Activated naive CD4-positive, alpha-beta T cell treated with Interleukin-2 at 50 U/mL for 16 hours (primary cell): ENCODE measurements at regions not wholly inside any gene's neighbourhood (a gene's known extent, or its start where the extent isn't known, plus 50 kb on each side); places are given as distances from the start of the nearest gene placed in this dataset.
"Not testable (repeated sequence)": the region's sequence is repeated elsewhere in the genome, so short reads cannot be mapped to it uniquely, and the experiment has no call there.

Source experiments
- DNase-seq: peaks from one replicate; pipeline ENCODE4 v3.0.0-alpha.2; 2020

DNA sequence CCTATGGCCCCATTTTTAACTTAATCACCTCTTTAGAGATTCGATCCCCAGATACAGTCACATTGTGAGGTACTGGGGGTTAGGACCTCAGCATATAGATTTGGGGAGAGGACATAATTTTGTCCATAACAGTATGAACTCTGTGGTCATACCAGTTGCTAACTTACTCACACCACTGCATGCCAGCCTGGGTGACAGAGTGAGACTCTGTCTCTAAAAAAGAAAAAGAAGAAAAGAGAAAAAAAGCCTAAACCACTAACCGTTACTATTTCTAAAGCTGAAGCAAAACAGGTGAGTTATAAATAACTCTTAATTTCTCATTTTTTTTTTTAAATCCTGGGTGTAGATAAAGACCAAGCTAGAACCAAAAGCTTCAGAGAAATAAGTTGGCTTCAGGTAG is 155.1 kb upstream of the AUTS2 start:
- DNase-seq = no peak

DNA sequence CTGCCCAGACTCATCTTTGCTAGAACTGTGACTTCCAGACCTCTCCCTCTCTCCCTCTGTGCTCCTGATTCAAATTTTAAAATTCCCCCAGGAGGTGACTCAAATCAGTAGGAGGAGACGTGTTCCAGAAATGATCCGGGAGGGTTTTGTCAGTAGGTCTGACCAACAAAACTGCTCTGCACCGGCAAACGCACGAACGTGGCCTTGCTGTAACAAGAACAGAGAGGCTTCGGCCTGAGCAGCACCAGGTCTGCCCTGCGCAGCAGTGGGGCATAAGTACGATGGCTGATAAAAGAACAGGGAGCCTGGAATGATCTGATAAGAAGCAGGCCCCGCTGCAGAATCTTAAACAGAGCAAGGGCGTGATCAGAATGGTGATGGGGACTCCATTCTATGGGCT is 152.7 kb upstream of the AUTS2 start:
- no peak for DNase-seq

DNA sequence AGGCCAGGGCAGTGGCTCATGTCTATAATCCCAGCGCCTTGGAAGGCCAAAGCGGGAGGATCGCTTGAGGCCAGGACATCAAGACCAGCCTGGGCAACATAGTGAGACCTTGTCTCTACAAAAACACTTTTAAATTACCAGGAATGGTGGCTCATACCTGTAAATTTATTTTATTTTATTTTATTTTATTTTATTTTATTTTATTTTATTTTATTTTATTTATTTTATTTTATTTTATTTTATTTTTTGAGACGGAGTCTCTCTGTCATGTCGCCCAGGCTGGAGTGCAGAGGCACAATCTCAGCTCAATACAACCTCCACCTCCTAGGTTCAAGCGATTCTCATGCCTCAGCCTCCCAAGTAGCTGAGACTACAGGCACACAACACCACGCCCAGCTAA is 152.1 kb upstream of the AUTS2 start:
- DNase-seq = not testable (repeated sequence)

DNA sequence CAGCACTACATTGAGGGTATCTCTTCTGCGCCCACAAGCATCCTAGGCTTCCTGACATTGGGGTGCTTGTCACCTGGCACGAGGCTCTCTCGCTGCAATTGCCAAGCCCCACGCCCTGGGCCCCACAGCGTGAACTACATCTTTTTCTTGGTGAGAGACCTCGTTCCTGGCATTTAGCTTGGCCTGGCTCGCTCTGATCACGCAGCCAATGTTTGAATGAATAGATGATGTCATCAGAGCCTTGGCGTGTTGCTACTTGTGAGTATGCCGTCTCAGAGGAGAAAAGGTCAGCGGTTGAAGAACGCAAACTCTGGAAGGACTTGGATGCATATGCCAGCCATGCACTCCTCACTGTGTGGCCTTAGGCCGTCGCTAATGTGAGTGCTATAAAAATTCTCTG is 150.2 kb upstream of the AUTS2 start:
- no peak for DNase-seq

DNA sequence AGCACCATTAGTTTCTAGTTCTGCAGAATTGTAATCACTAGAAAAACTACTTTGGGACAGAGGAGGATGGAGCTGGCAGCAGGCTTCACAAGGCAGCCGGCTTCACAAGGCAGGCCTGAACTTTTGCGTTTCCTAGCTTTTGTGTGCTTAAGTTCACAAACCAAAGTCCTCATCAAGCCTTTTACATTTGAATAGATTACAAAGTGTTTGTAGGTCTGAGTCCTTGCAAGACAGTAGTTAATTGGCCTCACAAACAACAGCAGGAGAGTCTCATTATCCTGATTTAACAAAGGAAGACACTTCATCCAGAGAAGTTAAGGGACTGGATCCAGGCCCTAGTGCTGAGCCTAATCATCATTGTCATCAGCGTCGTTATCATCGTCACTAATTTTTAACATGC is 147.8 kb upstream of the AUTS2 start:
- no peak for DNase-seq

DNA sequence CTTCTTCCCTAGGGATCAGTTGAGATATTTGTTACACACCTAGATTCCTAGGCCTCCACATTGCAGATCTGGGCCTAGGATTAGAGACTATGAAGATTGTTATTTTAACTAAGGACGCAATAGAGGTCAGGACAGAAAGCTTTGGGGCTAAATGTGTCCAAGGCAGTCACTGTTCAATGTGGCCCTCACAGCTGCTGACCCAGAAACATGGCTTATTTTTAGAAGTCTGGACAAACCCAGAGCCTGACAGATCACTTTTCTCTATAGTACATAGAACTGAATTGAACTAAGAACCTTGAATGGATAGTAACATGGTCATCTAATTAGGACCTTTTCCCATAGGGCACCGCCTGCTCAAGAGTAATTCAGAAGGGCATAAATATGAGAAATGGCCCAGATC is 146.6 kb upstream of the AUTS2 start:
- DNase-seq = no peak

DNA sequence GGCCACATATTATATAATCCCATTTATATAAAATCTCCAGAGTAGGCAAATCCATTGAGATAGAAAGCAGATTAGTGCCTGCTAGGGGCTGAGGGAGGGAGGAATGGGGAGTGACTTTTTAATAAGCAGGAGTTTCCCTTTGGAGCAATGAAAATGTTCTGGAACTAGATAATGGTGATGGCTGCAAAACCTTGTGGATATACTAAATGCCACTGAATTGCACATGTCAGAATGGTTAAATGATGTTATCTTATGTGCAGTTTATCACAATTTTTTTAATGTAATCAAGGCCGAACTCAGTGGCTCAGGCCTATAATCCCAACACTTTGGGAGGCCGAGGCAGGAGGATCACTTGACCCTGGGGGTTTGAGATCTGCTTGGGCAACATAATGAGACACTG is 145.5 kb upstream of the AUTS2 start:
- no peak for DNase-seq

DNA sequence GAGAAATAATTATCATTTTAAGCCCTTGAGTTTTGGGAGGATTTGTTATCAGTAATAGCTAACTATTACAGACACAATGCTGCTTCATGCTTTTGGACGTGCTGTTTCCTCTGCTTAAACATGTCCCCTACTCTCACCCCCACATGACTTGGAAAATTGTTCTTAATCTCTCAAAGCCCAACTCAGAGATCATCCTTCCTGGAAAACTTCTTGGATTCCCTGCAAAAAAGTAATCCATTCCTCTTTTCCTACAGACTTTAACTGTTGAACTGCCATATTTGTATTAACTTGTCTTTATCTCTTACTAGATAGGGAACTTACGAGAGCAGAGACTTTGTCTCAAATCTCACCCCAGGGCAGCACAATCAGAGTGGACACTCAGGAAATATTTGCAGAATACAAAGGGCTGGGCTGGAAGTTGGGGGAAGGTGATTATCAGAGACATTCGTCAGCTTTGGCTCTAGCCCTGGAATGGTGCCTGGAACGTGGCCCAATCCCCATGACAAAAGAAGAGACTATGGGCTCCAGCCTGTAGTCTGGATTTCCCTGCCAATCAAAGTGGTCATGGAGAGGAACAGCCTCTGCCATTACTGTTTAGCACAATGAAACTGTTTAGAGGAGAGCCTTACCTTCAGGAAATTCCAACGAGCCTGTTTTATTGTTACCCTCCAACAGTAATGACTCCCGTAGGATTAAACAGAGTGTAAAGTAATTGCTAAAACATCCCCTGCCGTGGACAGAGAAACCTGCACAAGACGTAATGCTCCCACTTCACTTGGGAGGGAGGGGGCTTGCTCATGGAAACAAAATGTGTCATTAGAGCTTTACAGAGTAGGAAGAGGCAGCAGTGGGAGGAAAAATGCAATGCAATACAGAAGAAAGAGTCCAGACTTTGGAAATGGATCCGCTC is 140.4 kb upstream of the AUTS2 start:
- no peak for DNase-seq

DNA sequence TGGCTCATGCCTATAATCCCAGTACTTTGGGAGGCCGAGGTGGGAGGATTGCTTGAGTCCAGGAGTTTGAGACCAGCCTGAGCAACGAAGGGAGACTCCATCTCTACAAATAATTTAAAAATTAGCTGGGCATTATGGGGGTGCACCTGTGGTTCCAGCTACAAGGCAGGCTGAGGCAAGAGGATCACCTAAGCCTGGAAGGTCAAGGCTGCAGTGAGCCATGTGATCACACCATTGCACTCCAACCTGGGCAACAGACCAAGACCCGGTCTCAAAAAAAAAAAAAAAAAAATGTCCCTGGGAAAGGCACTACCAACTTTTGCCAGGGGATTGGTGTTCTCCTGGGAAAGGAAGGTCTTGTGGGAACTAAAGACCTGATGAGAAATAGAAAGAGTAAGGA is 134.2 kb upstream of the AUTS2 start:
- DNase-seq = no peak

DNA sequence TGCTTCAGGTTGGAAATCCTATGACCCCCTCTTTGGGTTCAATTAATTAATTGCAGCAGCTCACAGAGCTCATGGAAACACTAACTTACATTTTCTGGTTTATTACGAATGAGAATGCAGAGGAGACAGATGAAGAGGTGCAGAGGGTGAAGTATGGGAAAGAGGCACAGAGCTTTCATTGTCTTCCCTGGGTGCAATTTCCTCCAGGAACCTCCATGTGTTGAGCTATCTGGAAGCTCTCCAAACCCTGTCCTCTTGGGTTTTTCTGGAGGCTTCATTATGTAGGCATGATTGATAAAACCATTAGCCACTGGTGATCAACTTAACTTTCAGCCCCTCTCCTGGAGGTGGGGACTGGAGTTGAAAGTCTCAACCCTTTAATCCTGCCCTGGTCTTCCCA is 133.0 kb upstream of the AUTS2 start:
- no peak for DNase-seq

DNA sequence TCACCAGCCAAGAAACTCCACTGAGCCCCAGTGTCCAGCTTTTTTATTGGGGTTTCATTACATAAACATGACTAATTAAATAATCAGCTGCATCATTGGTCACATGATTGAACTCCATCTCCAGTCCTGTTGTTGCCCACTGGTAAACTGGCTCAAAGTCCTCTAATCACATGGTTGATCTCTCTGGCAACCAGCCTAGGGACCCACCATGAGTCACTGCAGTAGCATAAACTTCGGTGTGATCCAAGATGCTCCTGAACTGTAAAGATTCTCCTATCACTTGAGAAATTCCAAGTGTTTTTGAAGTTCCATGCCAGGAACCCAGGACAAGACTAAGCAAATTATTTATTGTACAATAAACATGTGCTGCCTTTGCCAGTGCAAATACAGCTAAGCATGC is 130.4 kb upstream of the AUTS2 start:
- DNase-seq = no peak

DNA sequence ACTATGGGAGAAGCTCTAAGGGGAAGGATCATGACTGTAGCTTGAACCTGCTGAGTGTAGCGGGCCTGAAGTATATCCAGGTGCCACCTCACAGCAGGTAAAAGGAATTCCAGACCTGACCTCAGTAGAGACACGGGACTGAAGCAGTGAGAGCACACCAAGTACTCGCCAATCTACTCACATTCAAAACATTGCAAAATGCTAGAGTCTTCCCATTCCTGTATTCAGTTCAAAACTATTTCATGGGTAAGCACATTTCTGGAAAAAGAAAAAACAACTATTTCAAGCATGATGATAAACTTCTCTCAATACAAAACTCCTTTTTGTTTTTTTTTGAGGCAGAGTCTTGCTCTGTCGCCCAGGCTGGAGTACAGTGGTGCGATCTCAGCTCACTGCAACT is 121.9 kb upstream of the AUTS2 start:
- DNase-seq = no peak

DNA sequence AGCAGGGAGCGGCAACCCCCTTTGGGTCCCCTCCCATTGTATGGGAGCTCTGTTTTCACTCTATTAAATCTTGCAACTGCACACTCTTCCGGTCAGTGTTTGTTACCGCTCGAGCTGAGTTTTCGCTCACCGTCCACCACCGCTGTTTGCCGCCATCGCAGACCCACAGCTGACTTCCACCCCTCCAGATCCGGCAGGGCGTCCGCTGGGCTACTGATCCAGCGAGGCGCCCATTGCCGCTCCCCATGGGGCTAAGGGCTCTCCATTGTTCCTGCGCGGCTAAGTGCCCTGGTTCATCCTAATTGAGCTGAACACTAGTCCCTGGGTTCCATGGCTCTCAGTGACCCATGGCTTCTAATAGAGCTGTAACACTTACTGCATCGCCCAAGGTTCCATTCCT is 115.6 kb upstream of the AUTS2 start:
- no peak for DNase-seq

DNA sequence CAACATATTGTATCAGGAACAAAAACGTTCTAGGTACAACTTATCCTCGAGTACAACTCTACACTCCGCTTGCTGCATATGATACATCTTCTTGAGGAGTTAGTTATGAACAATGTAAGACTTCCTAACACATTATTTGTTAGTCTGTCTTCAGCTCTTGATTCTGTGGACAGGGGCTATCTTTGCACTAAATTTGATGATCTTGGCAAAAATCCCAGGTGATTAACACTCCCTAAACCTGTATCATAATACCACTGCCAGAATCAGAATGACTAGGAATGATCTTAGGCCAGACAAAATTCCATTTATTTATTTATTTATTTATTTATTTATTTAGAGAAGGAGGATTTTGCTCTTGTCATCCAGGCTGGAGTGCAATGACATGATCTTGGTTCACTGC is 108.7 kb upstream of the AUTS2 start:
- no peak for DNase-seq

DNA sequence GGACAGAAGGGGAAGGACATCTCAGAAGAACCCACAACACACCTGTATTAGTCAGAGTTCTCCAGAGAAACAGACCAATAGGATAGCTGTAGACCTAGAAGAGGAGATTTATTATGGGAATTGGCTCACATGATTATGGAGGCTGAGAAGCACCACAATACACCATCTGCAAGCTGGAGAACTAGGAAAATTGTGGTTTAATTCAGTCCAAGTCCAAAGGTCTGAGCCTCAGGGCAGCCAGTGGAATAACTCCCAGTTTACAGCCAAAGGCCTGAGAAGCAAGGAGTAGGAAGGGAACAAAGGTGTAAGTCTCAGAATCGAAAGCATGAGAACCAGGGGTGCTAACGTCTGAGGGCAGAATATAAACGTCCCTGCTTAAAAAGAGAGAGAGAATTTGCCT is 99.6 kb upstream of the AUTS2 start:
- no peak for DNase-seq

DNA sequence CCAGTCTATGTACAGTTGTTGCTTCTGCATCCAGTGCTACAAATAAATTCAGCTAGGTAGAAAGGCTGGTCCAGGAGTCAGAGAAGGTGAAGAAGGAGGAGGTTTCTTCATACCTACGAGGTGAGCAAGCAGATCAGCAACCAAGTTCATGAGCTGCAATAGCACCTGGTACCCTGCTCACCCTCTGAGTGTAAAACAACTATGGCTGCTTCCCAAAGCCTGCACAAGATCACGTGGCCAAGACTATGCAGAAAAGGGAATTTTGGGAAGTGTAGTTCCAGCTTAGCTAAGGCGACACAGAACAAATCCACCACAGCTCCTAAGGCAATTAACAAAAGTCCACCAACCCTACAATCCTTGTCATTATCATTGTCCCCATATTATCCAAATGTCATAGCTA is 95.9 kb upstream of the AUTS2 start:
- DNase-seq = no peak

DNA sequence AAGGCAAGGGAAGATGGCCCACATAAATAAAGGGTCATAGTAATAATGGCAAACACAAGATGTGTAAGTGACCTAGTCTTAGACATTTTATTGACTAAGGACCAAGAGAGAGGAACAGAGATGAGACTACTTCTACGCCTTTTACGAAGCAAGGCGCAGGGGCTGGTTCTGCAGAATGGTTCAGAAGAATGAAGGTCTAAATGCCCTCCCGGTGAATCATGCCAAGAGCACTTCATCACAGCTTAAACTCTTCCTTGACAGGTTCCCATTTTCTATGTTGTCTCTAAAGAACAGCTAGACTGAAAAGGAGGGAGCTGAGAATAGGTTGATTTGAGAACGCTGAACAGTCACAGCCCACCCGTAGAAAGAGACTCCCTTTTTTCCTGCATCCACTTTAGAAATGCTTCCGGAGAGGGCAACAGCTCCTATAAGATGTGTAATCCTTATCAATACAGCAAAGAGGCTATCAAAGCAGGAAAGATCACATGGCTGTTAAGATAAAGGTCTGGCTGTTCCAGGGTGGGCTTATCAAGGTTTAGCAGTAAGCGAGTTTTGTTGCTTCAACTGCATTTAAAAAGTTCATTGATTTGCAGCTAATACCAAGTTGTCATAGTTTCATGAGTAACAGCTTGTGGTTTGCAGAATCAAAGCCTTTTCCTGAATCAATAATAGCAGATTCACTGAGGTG is 93.4 kb upstream of the AUTS2 start:
- no peak for DNase-seq

DNA sequence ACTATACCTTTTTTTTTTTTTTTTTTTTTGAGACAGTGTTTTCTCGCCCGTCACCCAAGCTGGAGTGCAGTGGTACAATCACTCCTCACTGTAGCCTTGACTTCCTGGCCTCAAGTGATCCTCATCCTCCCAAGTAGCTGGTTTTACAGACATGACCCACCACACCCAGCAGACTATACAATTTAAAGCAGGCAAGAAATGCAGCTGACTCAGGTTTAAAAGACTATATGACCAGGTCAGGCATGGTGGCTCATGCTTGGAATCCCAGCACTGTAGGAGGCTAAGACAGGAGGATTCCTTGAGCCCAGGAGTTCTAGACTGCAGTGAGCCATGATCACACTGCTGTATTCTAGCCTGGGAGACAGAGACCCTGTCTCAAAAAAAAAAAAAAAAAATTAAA is 89.5 kb upstream of the AUTS2 start:
- no peak for DNase-seq

DNA sequence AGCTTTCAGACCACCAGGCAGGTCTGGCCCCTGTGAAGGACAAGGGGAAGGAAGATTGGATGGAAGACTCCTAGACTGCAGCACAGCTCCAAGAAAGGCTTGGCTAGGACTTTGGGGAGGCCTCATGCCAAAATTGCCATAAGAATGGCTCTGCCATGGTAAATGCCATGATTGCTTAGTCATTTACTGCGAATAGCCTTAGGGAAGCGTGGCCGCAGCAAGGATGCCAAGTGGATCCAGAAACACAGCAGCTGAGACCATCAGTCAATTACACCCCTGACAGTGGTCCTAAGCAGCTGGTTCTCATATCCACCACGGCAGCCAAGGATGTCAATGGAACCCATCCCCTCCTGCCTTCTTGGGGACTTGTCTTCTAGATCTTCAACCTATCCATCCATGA is 88.2 kb upstream of the AUTS2 start:
- no peak for DNase-seq

DNA sequence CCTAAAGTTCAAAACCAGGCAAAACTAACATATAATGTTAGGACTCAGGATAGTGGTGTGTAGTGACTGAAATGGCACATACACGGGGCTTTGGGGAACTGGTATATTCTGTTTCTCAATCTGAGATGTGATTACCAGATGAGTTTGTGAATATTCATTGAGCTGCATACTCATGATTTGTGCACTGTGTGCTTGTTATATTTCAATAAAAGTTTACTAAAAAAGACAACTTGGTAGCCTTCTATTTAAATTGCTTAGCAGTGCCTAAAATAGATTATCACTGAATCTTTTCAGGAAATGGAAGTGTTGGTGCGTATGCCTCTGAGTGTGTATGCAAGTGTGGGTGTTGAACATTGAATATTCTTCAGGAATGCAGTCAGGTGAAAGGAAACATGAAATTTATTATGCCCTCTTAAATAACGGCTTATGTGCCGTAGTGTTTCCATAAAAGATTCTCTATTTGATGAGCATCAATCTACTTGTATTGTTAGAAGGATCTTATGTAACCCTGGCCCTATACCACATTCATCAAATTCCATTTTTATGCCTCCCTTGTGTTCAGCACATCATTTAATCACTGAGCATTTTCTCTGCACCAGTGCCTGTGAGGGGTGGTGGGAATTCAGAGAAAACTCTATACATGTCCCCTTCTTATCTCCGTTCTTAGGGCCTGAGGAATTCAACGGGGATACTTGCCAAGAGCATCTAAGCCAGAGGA is 82.6 kb upstream of the AUTS2 start:
- DNase-seq = no peak

DNA sequence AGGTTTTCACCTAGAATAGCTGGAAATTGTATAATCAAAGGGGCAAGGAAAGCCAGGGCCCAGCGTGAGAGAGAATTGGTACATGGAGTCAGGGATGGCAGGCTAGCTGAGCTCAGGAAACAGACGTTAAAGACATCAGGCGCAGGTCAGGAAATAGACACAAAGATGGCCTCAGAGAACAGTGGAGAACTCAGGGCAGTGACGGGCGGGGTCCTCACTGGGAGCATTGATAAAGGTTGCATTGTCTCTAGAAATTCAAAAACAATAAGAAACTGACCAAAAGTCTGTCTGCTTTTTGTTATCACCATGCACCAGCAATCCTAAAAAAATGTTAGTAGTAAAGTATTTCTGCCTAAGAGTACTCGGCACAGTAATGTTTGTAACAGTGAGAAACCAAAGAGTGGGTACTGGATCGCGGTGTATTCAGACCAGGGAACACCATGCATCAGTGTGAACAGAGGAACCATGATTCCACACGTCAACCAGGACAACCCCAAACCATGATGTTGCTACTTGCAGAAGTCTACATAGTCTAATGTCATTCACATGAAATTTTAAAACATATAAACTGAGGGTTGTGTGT is 81.9 kb upstream of the AUTS2 start:
- no peak for DNase-seq

DNA sequence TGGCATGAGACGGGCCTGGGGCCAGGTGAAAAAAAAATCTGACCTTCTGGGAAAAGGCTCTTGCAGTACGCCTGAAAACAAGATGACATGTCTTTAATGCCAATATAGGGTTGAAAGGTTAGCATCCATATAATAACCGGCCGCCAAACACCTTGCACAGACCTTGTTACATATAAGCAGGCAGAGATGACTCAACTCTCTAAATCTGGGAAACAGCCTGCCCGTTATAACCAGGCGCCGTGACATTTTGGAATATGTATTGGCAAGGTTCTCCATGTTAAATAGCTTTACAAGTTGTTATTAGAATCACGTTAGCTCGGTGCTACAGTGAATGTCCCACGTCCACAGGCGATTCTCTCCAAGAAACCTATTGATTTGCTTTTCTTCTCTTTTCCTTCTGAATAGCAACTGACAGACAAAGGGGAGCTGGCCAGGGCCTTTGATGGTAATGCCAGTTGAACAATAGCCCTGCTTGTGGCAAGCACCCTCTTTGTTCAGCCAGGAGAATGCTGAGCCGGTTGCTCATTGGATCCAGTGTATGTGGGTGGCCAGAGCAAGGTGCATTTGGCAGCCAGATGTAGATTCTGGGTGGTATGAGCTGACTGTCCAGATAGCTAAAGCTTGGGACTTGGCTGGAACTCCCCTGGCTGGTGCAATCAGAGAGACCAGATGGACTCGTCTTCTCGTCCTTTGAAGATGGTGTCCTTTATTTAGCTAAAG is 80.1 kb upstream of the AUTS2 start:
- no peak for DNase-seq

DNA sequence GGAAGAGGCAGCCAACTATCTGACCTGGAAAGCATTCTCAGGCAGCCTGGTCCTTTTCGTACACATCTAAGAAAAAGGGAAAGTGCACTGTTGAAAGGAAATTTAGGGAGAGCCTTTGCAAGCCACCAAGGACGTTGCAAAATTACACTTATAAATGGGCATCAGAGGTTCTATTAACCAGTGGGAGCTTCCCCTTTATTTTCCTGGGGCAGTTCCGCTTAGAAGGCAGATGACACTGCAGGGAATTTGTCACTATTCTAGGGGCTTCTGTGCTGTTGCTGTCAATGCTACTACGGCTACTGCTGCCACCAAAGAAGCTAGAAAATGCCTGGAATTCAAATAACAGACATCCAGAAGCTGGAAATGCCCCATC is 79.6 kb upstream of the AUTS2 start:
- no peak for DNase-seq
